Ishikawa (cell line): ENCODE measurements at regions not wholly inside any gene's neighbourhood (a gene's known extent, or its start where the extent isn't known, plus 50 kb on each side); places are given as distances from the start of the nearest gene placed in this dataset.

Source experiments
- CEBPB ChIP-seq: IDR thresholded peaks from 2 replicates; pipeline ENCODE4 v1.6.1; 2012
- CREB1 ChIP-seq: IDR thresholded peaks from 2 replicates; pipeline ENCODE4 v1.6.1; 2012; ENCODE audit warnings: low read depth
- NFIC ChIP-seq: IDR thresholded peaks from 2 replicates; pipeline ENCODE4 v1.6.1; 2012
- REST ChIP-seq: IDR thresholded peaks from 2 replicates; pipeline ENCODE4 v1.6.1; 2012; ENCODE audit warnings: low read depth, mild to moderate bottlenecking
- TF ChIP-seq, protein P1 (sequence below): IDR thresholded peaks from 2 replicates; pipeline ENCODE4 v1.6.1; 2012
- TF ChIP-seq, protein P2 (sequence below): IDR thresholded peaks from 2 replicates; pipeline ENCODE4 v1.6.1; 2012

- no peak for TF ChIP-seq REST
- TF ChIP-seq, protein P1, sequence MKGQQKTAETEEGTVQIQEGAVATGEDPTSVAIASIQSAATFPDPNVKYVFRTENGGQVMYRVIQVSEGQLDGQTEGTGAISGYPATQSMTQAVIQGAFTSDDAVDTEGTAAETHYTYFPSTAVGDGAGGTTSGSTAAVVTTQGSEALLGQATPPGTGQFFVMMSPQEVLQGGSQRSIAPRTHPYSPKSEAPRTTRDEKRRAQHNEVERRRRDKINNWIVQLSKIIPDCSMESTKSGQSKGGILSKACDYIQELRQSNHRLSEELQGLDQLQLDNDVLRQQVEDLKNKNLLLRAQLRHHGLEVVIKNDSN = no peak
- no peak for TF ChIP-seq NFIC
- no peak for TF ChIP-seq CREB1
- TF ChIP-seq, protein P2, sequence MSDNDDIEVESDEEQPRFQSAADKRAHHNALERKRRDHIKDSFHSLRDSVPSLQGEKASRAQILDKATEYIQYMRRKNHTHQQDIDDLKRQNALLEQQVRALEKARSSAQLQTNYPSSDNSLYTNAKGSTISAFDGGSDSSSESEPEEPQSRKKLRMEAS = no peak
- no peak for TF ChIP-seq CEBPB
Observed at GRCh38 chr6:95203153-95203754, 374.1 kb upstream of the MANEA start.
